D341Med (cell line): ENCODE measurements at regions not wholly inside any gene's neighbourhood (a gene's known extent, or its start where the extent isn't known, plus 50 kb on each side); places are given as distances from the start of the nearest gene placed in this dataset.
"Not testable (repeated sequence)": the region's sequence is repeated elsewhere in the genome, so short reads cannot be mapped to it uniquely, and the experiment has no call there.

ENCODE experiments used
- DNase-seq: peaks from one replicate; pipeline ENCODE4 v3.0.0; 2012; ENCODE audit warnings: low spot score

DNA sequence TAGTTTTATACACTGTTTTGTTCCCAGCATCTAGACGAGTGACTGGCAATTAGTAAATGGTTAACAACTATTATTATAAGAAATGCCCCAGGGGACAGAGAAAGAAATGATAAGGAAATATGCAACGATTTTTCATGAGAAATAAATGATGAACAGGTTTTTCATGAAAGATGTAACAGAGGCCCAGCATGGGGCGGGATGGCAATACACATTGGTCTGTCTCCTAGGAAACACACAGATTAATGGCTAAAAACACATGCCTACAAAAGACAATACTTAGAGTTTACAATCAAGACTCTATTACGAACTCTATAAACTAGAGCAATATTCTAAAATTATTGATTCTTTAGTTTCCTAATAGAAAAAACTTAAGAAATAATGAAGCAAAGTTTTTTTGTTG lies 441.5 kb upstream of the CDH9 start:
- no peak for DNase-seq

DNA sequence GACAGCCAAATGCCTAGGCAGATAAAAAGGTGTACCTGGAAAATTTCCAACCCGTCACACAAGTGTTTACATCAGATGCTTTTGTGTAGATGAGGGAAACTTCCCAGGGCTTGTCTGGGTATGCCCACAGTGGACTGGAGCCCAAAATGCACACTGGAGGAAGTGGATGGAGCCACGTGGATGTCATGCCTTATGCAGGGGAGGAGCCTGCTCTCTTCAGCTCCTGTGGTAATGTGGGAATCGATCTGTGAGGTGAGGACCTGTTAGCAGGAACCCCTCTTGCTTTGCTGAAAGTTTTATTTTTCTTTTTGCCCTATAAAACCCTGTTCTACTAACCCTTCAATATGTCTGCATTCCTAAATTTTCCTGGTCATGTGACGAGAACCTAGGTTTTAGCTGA lies 439.2 kb upstream of the CDH9 start:
- no peak for DNase-seq

DNA sequence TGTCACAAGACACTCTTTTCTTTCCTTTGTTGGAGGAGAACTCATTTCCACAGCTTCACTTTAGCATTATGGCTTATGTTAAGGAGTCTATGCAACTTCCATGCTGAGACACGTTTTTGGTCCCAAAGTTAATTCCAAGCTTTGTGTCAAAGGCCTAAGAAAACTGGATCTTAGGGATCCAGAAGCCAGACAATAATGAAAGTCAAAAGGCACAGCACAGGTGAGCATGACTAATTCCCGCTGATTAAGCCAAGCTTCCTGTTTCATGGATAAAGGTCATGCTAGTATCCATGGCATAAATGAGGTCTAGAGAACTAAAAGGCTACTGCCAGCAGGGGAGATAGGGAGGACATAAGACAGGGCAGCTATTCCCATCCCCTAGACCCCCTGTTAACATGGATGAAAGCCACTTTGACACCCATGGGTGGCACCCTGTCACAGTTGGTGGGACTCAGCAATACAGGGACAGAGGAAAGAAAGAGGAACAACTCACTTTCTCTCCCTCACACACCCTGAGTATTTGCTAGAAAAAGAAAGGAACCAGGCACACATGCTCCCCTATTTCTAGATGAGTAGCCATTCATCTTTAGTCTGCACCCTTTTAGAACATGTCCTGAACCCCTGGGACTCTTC lies 438.1 kb upstream of the CDH9 start:
- no peak for DNase-seq

DNA sequence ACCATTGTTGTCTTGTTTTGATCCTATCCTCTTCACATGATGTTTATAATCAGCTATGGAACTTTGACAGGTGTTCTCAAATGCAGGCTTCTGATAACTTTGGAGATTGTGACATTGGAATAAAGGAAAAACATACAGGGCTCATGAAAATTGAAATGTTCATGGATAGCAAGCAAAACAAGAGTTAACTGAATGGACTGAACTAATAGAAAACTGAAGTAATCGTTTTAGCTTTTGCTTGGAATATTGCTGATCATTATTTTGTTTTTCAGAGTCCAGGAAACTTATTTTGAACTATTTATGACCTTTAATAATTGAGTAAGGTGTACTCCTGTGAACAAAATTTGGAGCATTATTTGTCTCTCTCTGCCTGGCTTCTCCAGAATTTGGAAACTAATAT lies 436.7 kb upstream of the CDH9 start:
- DNase-seq, result no peak

GRCh38 chr5:27474395-27474794 lies 436.0 kb upstream of the CDH9 start:
- DNase-seq, result no peak

- no peak for DNase-seq
Observed at GRCh38 chr5:27474047-27474309, 435.6 kb upstream of the CDH9 start.

DNA sequence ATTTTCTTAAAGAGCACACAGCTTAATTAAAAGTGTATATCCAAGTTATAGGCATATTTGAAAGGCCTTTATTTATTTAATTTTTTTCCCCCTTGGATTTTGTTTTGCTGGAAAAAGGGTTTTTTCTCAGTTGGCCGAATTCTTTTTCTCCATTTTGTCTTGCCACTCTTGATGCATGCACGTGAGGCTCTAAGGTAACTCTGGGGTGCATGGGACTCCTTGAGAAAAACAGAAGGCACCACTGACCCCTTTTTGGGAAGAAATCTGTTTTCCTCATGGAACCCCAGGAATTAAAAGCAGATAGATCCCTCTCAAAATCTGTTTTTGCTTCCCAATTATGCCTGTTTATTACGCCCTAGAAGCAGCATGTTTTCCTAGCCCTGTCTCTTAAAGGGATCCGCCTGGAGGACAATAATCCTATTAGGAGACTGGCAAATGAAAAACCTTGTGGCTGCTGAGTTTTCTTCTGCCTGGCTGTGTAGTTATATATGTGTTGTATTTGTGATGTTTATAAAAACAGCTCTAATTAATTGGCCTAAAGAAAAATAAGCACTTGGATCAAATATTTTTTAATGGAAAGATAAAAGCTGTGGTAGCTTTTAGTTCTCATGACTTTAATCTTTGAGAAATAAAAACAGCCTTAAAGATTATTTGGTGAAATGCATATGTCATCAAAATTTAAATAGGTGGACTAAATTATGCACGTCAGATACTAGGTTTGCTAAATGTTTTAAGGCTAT lies 435.1 kb upstream of the CDH9 start:
- peak; percentile 53 for DNase-seq

- no peak for DNase-seq
Observed at GRCh38 chr5:27472871-27473270, 434.5 kb upstream of the CDH9 start.

GRCh38 chr5:27472000-27472763 lies 433.8 kb upstream of the CDH9 start:
- DNase-seq, result peak; percentile 80

DNA sequence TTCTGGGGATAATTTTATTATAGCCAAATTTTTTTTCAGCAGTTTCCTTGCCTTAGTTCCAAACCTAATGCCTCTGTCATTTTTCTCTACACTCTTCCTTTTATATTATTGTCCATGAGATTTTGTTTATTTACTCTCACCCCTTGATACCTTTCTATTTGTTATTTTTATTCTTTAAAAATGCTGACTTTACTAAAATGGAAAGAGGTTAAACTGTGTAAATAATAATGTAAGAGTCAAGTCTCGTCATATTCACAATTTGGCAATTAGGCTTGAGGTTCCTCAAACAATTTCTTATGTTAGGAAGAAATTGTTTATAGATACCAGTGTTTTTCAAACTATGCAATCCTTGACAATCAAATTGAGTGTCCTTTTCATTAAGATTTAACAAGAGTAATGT lies 428.6 kb upstream of the CDH9 start:
- no peak for DNase-seq

DNA sequence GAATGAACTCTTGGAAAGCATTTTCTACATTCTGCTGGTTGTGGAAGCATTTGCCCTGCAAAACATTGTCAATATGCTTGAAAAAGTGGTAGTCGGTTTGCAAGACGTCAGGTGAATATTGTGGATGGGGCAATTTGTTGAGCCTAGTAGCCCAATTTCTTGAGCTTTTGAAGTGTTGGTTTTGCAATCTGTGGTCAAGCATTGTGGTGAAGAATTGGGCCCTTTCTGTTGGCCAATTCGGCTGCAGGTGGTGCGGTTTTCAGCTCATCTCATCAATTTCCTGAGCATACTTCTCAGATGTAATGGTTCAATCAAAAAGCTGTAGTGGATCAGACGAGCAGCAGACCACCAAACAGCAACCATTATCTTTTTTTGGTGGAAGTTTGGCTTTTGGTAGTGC lies 426.8 kb upstream of the CDH9 start:
- no peak for DNase-seq

DNA sequence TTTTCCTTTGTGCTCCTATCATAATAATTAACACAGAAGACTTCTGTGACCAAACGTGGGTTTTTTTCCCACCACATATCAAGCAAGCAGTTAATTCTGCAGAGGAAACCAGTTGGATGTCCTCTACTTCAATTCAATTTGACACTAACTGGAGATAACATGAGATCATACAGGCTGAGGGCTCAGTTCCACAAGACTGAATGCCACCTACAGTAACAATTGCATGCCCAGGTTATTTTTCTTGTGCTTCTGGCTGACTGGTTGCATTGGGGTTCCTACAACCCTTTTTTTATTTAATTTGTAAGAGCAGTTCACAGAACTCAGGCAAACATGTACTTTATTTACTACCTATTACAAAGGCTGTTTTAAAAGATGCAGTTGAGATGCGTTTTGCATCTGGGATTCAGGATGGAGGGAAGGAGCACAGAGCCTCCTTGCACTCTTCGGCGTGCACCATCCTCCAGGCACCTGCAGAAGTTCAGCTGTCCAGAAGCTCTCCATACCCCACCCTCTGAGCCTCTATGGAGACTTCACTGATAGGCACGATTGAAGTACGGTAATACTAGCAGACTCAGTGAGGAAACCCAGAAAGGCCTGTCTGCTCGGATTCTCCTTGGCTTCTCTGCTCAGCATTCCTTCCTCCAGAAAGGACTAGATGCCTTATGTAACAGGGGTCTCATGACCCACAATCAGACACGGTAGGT lies 425.2 kb upstream of the CDH9 start:
- DNase-seq, result no peak

DNA sequence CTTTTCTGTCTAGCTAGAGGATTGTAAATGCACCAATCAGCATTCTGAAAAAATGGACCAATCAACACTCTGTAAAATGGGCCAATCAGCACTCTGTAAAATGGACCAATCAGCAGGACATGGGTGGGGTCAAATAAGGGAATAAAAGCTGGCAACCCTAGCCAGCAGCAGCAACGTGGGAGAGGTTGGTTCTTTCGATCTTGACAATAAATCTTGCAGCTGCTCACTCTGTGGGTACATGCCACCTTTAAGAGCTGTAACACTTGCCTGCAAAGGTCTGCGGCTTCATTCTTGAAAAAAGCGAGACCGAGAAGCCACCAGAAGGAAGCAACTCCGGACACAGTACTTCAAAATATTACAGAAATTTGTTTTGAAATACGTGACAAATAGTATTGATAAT lies 424.6 kb upstream of the CDH9 start:
- no peak for DNase-seq

- DNase-seq, result no peak
Observed at GRCh38 chr5:27458287-27458686, 419.9 kb upstream of the CDH9 start.

- DNase-seq, result no peak
Observed at GRCh38 chr5:27451377-27451776, 413.0 kb upstream of the CDH9 start.

DNA sequence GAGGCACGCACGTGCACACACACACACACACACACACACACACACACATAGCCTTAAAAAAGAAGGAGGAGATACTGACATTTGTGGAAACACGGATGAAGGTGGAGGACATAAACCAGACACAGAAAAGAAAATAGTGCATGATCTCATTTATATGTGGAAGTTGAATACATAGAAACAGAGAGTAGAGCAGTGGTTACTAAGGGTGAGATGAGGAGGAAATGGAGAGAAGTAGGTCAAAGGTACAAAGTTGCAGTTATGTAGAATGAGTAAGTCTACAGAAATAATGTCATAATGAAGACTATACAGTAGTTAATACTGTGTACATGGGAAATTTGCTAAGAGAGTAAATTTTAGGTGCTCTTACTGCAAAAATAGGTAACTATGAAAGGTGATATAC lies 412.2 kb upstream of the CDH9 start:
- no peak for DNase-seq

DNA sequence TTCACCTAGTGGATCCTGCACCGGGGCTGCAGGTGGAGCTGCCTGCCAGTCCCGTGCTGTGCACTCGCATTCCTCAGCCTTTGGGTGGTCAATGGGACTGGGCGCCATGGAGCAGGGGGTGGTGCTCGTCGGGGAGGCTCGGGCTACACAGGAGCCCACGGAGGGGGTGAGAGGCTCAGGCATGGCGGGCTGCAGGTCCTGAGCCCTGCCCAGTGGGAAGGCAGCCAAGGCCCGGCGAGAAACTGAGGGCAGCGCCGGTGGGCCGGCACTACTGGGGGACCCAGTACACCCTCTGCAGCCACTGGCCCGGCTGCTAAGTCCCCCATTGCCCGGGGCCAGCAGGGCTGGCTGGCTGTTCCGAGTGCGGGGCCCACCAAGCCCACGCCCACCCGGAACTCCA lies 401.0 kb upstream of the CDH9 start:
- DNase-seq, result not testable (repeated sequence)

DNA sequence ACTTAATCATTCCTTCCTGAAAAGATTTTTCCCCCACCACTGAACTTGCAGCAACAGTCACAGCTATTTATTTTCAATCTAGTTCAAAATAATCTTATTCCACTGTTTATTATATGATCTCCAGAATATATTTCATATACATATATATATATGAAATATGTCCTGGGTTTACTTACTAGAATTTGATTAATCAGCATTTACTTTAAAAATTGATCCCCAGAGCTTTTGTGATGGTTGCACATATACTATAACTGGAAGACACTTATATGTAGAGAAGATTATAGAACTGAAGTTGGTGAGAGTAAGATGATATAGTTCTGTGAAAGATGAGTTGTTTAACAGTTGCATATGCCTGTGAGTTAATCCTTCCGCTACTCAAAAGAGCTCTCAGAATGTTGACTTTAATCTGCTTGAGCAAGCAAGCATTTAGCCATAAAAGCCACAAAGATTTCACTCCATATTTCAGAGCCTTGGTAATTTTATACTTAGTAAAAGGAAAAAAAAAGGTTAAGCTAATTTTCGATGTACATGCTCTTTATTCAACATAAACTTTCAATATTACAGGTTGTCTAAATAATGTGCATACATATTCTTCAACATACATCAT lies 399.3 kb upstream of the CDH9 start:
- DNase-seq, result no peak

DNA sequence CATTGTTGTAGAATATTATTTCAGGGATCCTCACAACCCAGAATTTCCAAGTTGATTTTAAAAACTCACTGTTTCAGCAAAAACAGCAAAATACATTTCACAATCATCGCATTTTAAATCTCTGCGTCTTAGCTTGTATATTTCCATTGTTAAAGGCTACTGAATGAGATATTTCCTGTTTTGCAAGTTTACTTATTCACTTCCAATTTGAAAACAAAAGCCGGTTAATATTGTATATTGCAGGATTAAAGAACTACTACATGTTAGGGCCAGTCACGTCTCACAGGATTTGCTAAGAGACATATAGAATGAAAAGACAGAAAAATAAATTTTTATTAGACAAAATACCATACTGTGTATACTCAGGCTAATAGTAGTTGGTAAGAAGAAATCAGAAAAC lies 395.9 kb upstream of the CDH9 start:
- DNase-seq, result no peak

DNA sequence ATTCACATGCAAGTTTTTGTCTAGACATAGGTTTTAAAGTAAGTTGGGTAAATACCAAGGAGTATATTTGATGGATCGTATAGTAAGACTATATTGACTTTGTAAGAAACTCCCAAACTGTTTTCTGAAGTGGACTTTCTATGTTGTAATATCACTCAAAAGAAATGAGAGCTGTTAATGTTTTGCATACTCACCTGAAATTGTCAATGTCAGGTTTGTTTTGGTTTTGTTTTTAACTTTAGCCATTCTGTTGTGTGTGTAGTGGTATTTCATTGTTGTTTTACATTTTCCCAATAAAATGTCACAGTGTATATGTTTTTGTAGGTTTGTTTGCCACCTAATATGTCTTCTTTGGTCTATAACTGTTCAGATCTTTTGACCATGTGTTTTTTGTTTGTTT lies 375.7 kb upstream of the CDH9 start:
- no peak for DNase-seq

- no peak for DNase-seq
Observed at GRCh38 chr5:27412384-27412783, 374.0 kb upstream of the CDH9 start.

DNA sequence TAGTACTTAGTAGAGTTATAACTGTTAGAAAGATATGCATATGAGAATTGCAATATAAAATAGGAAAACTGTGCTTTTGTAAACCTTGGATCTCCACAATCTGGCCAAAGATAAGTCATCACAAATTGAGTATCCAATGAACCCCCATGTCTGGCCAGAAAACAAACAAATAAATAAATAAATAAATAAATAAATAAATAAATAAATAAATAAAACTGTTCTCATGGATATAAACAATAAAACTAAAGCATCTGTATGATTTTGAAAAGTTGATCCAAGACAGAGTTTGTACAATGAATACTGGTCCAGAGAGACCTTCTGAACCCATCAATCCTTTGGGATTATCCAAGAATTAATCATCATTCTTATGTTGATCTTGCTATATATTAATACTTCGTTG lies 367.6 kb upstream of the CDH9 start:
- DNase-seq, result no peak
